Frontal cortex (tissue), 3 donors: ENCODE measurements at regions not wholly inside any gene's neighbourhood (a gene's known extent, or its start where the extent isn't known, plus 50 kb on each side); places are given as distances from the start of the nearest gene placed in this dataset.

Source experiments
- DNase-seq, 2 donors: peaks; one replicate each; pipeline ENCODE4 v3.0.0; 2012; ENCODE audit warnings: low spot score in 2 of 2
- FAIRE-seq: peaks from 2 replicates; lab custom pipeline; 2012; peaks lifted over from hg19 to GRCh38; lab: Jason Lieb, UNC
- donor health status: control.
- donor health status: control.
- donor health status: control.

DNA sequence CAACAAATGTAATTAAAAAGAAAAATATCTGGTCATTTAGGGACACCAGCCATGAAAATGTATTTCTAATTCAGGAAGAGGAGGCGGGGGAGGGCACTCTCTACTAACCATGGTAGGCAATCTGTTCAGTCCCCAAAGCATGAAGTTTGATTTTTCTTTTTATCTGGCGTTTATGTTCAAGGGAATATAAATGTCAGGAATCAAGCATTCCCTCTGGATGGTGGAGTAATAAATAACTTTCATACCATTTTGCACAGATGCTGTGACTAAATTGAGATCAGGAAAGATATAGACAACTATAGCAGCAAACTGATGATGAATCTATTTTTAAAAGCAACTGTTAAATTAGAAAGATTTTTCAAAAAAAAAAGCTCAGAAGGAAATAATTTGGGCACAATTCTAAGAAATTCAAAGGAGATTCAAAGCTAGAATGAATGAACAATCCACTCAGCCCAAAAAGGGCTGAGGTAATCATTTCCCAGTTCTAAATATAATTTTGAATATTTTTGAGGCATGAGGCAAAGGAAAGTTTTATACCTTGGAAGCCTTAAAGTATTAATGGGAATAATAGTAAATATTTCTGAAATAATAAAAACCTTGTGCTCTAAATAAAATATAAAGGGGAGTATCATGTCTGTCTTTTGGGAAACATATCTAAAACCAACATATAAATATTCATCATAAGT is 146.4 kb upstream of the POU2AF2 start:
- no peak for DNase-seq
- no peak for FAIRE-seq

DNA sequence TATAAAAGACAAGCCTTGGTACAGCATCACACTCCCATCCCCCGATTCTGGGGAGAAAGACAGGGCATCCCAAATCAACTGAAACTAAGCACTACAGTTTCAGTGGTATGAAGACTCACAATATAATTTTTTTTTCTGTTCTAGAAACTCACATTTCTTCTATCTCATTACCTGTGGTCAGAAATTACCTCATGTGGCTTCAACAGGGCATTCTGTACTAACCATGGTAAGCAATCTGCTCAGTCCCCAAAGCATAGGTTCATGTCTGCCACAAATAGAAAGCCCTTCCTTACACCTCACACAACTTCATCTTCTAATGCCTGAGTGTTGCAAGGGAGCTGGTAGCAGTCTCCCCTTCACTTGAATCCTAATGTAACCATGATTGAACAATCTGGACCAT is 147.4 kb upstream of the POU2AF2 start:
- no peak for FAIRE-seq

DNA sequence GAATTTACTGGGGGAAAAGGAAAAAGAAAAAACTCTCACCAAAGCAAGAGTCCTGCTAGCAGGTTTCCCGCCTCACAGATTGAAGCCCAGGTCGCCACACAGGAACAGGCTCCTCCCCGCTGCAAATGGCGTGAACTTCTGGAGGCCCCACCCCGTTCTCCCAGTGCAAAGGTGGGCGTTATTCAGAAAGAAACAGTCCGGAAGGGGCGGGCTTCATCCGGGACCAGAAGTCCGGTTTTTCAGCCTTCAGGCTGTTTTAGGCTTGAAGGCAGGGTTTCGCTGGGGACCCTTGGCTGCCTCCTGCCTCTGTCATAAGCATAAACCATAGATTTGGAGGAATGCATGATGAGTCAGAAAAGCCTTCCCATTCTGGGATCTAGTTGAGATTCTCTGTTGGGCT is 148.3 kb upstream of the POU2AF2 start:
- FAIRE-seq (no peak), DNase-seq (no peak)

More for the DNA sequence above, 147.4 kb upstream of the POU2AF2 start:
- DNase-seq, result no peak

DNA sequence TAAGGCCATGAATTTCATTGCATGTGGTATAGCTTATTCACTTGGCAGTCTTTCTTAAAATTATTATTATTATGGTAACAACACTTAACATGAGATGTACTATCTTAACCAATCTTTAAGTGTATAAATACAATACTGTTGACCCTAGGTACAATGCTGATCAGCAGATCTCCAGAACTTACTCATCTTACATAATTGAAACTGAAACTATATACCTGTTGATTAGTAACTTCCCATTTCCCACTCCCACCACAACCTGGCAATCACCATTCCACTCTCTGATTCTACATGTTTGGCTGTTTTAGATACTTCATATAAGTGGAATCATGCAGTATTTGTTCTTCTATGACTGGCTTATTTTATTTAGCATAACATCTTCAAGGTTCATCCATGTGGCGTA is 150.2 kb upstream of the POU2AF2 start:
- FAIRE-seq, result no peak
- DNase-seq, result no peak

DNA sequence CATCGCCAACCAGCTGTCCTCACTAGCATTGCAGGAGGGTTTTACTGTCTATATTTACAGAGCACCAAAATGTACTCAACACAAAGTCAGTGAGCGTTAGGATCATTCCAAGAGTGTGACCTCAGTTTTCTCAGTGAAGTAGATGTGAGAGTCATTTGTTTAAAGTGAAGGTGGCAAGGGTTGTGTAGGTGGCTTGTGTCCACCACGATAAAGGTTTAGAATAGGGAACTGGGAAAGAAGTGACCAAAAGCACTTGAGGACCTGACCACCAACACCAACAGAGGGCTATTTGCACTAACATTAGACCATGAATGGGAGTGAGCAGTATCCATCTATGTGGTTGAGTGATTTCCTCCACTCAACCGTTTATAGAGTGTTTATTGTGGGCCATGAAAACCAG is 152.5 kb upstream of the POU2AF2 start:
- FAIRE-seq, result no peak
- DNase-seq, result no peak

DNA sequence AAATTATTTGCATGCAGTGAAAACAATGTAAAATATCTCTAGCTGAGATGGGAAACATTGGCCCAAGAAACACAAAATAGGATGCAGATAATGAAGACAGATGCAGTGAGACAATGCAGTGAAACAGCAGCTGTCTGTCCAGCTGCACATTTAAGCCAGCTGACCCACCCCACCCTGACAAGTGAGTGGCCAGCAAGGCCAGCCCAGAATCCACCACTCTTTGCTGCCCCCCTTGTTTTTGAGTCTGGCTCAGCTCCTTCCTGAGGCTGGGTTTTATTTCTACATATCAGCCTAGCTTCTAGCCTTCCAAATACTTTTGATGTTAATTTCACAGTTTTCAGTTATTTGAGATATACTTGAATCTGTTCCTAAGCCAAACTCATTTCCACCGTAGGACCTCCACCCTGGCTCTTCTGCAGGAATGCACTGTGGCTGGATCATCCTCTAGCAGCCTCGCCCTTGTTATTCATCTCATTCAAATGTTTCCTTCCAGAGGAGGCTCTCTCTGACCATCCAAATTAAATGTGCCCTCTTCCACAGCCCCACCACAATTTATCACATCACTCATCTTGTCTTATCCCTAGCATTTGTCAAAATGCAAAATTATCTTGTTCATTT is 154.1 kb upstream of the POU2AF2 start:
- no peak for DNase-seq
- FAIRE-seq, result no peak

DNA sequence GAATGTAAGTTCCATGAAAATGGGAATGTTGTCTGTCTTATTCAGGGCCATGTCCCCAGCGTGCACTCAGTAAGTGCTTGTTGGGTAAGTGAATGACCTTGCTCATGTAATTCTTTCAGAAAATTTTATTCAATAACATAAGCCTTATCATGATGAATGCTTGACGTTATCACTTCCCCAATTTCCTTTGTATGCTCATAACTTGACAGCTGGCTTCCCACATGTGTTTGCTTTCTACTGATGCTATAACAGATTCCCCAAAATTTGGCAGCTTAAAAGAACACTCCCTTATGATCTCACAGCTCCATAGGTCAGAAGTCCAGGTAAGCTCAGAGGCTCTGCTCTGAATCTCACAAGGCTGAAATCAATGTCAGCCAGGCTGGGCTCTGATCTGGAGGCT is 155.8 kb upstream of the POU2AF2 start:
- FAIRE-seq, result no peak

DNA sequence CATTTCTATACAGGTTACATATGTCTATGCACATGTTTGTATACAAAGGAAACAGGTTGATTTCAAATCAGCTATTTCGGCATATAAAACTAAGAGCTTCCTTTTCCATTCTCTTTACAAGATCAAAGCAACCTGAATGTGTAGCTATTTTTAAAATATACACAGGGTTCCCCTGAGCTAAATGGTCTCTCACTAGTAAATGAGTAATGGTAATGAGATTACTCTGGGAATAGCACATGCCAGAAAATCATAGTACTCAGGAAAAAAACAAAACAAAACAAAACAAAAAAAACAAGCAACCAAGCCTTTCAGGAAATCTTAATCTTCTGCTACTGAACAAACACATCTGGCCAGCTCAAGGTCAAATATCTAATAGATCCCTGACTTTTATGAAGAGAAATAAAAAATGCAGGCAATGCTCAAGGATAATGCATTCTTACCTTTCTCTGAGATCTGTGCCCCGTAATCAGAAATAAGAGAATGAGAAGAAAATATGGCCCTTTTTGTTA is 156.6 kb upstream of the POU2AF2 start:
- no peak for DNase-seq
- FAIRE-seq, result no peak

More for the DNA sequence above, 155.8 kb upstream of the POU2AF2 start:
- DNase-seq, result no peak

DNA sequence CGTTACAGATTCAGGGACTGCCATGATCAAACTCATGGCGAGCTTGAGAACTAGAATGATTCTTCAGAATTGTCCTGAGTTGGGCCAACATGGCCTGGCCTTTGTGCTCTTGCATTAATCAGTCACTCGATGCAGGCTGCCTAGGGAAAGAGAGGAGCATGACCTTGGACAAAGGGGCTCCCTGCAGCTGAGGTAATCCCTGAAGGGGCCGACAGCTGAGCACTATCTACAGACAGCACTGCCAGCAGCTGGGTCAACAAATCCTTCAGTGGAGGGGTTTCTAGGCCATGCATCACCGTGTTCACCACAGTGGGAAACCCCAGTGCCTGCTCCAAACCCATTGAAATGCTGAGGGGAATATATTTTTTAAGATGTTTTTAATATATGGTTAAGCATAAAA is 159.5 kb upstream of the POU2AF2 start:
- FAIRE-seq (no peak), DNase-seq (no peak)

DNA sequence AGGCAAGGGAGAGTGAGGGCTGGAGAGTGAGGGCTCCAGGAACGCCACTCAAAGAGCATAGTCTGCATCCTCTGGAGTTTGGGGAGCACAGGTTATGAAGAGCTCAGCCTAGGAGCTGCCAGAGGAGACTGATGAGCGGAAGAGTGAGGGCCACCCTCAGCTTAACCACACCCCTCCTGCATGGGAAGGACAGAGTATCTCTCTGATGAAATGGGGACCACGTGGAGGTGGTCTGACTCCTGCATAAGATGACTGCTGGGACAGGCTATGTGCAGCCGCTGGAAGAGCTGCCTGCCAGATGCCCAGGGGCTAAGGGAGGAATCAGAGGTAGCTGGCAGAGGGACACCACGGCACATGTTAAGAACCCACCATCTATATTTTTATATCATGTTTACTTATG is 162.9 kb upstream of the POU2AF2 start:
- FAIRE-seq (no peak), DNase-seq (no peak)

DNA sequence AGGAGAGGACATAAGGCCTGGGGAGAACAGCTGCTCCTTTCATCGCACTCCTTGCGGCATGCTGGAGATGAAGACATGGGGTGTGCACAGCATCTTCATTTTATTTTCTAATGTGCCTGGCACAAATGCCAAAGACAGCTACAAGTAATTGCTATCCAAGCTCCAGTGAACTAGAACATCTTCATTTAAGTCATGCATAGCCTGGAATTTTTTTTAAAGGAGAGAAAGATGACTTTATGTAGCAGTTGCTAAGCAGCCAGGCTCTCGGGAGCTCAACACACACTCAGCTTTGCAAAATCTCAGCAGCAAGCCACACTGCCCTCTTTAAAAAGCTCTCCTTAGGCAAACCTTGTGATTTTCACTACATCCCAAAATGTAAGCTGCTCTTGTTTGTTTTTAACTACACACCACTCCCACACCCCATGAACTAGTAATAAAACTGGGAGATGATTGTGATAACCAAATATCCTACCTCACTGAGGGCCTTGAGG is 164.5 kb upstream of the POU2AF2 start:
- DNase-seq (no peak), FAIRE-seq (no peak)

DNA sequence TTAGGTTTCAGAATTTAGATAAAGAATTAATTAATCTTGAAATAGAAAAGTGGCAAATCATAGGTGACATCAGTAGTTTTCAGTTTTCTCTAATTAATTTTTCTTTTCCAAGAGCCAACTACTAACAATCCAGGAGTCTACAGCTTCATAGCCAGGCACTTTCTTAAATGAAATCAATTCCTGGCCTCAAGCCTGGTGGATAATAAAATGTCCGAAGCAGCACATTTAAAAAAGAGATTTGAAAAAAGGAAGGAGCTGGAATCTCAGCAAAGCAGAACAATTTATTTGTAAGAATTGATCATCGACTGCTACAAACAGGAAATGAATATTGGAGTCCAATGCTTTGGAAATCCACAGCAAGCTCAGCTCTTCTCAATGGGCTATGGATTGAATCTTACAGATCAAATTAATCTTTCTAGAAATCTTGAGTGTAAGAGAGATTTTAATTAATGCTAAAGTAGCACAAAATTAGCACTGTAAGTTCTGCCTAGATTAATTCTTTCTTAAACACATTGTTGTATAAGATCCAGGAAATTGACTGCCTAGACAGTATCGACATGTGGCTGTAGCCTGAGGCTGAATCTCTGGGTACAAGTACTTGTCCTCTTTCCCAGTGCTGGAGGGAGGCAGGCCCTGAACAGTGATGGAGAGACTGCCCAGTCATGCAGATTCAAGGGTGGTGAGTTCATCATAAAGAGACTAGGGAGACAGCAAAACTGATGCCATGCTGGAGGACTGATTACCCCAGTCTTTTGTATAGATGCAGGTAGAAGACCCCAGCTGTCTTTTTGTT is 167.8 kb upstream of the POU2AF2 start:
- DNase-seq (no peak), FAIRE-seq (no peak)

DNA sequence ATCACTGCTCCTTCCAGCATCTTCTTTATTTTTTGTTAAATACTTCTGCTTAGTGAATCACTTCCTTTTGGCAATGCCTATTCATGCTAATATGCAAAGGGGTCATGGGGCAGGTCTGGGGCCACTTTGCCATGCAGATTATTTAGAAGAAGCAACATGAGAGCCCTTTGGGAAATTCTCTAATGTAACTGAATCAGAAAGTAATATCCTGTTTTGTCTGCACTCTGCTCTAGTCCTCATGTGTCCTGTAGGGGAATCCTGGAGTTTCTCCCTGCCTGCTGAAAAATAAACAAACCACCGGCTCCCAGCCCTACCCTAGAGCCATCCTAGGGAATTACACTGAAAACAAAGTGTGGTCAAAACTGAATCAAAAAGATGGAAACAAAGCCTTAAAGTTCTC is 176.5 kb upstream of the POU2AF2 start:
- FAIRE-seq (no peak), DNase-seq (no peak)

DNA sequence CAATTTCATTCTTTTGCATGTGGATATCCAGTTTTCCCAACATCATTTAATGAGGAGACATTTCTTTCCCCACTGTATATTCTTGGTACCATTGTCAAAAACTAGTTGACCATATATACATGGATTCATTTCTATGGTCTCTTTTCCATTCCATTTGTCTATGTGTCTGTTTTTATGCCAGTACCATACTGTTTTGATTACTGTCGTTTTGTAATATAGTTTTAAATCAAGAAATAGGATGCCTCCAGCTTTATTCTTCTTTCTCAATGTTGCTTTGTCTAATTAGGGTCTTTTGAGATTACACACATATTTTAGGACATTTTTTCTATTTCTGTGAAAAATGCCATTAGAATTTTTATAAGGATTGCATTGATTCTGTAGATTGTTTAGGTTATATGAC is 177.5 kb upstream of the POU2AF2 start:
- DNase-seq (no peak), FAIRE-seq (no peak)

DNA sequence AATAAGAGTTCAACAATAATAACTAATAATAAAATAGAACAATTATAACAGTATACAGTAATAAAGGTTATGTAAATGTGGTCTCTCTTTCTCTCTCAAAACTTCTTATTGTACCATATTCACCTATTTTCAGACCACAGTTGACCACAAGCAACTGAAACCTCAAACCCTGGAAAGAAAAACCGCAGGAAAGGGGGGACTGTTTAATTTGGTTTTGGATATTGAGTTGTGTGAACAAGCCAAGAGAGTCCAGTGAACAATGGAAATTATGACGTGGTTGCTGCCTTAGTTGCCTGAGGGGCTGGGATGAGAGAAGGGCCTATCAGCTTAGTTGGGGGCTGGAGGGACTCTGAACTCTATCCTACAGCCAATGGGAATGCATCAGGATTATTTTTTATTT is 178.7 kb upstream of the POU2AF2 start:
- FAIRE-seq (no peak), DNase-seq (no peak)

DNA sequence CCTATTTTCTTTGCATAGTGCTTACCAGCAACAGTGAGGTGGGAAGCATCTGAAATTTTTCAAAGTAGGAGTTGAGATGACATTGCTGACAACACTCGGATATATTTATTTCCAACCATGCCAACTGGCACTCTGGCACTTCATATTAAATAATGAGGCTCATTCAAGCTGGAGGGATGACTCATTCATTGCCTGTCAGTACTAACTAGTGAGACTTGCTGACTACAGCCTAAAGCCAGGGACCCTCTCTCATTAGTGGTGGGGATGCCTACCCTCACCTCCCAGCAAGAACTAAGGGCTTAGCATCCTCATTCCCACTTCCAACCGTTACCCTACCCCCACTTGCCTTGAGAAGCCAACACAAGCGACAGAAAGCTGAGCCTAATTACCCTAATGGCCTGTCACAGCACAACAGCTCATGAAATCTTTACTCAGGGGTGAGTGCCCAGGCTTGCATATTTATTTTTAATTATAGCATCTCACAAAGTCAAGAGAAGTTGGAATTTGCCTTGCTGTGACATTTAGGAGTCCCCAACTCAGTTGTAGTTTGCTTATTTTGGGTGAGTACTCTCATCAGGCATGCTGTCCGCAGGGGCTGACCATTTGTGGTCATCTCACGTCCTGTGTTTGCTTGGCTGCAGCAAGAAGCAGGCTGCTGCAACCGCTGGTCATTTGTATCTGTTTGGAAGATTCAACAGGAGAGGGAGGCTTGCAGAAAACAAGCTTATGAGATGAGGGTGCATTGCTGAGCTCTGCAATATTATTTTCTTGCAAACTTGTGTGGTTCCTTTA is 181.6 kb upstream of the POU2AF2 start:
- FAIRE-seq (no peak), DNase-seq (peak in 1 of 2 donors; percentile 18)

DNA sequence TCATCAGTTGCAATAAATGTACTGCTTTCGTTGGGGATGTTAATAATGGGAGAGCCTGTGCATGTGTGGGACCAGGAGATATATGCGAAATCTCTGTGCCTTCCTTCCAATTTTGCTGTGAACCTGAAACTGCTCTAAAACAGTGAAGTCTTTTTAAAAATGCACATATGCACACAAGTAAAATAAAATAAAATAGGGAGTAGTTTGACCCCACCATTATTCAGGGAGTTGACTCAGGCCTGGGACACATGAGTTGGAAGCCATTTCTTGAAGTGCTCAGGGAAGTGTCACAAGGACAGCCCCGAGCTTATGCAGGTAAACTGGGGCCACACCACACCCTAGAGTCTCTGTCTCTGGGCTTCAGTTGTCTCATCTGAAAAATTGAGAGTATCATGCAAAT is 183.1 kb upstream of the POU2AF2 start:
- FAIRE-seq (no peak), DNase-seq (no peak)

DNA sequence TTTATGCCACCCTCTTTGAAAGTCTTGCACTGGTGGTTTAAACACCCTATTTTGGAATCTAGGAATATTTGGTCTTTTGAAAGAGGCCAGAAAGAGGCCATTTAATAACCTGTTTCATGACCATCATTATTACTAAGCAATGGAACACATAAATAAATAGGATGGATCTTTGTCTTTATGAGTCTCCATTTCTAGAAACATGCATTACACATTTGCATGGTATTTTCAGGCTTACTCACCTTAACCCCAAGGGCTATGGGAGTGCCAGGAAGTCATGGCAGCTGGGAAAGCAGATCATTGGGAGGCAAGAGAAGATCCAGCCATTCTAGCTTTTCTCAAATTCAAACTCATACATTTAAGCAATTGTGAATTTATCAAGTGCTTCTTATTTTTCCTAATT is 185.8 kb upstream of the POU2AF2 start:
- DNase-seq (no peak), FAIRE-seq (no peak)

DNA sequence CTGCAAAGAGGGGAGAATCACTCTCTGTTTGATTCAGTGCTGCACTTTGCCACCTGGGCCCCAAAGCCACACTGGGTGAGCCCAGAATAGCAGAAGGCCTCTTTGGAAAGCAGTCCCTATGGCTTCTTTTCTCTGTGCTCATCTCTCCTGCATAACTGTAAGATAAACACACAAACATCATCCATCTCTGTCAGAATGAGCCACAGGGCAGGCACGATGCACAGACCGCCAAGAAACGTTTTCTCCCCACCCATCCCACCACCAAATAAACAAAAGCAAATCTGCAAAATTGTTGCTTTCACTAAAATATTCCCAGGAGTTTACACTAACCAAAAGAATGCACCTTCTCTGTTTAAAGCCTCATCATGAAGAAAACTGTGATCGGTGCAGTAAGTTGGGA is 196.4 kb upstream of the POU2AF2 start:
- DNase-seq, result no peak
- FAIRE-seq, result no peak

DNA sequence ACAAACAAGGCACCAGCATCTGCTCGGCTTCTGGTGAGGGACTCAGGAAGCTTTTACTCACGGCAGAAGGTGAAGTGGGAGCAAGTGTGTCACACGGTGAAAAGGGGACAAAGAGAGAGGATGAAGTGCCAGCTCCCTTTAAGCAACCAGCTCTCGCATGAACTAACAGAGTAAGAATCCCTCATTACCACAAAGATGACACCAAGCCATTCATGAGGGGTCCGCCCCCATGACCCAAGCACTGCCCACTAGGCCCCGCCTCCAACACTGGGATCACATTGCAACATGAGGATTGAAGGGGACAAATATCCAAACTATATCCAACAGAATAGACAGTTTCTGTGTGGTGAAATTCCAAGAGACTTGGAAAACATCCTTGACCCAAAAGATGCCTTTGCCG is 198.2 kb upstream of the POU2AF2 start:
- no peak for DNase-seq
- FAIRE-seq, result no peak
